Thyroid gland (tissue), 4 donors: ENCODE measurements at regions not wholly inside any gene's neighbourhood (a gene's known extent, or its start where the extent isn't known, plus 50 kb on each side); places are given as distances from the start of the nearest gene placed in this dataset.

Experiments used
- DNase-seq, 2 donors: peaks; one replicate each; pipeline ENCODE4 v3.0.0-alpha.2; 2019
- H3K27ac ChIP-seq, 3 donors: fragments of 200-600 bp; sonication (generic); 1 replicate in 2 of 3; 2 replicates in 1 of 3; pipeline ENCODE4 v1.5.1; 2016 to 2019; ENCODE audit warnings: mild to moderate bottlenecking in 1 of 3, moderate library complexity in 1 of 3
- H3K27me3 ChIP-seq: fragments of 200-600 bp; sonication (generic); one replicate; pipeline ENCODE4 v1.5.1; 2019
- H3K36me3 ChIP-seq, 2 donors: fragments of 200-600 bp; sonication (generic); one replicate each; pipeline ENCODE4 v1.5.1; 2016 to 2019
- H3K4me1 ChIP-seq, 2 donors: fragments of 200-600 bp; sonication (generic); one replicate each; pipeline ENCODE4 v1.5.1; 2017 to 2019
- H3K4me3 ChIP-seq, 3 donors: fragments of 200-600 bp; sonication (generic); replicated peaks in 1 of 3; 1 replicate in 2 of 3; 2 replicates in 1 of 3; pipeline ENCODE4 v1.5.1; 2016; ENCODE audit warnings: mild to moderate bottlenecking in 1 of 3
- H3K9me3 ChIP-seq: fragments of 200-600 bp; sonication (generic); one replicate; pipeline ENCODE4 v1.5.1; 2017
- CTCF ChIP-seq, 6 experiments: fragments of 200-600 bp in 3 of 6; fragments of 450-650 bp in 3 of 6; sonication (generic) in 3 of 6; IDR thresholded peaks; one replicate each; pipeline ENCODE4 v1.5.1; 2016 to 2019; ENCODE audit warnings: antibody characterized with exemption in 6 of 6, mild to moderate bottlenecking in 2 of 6, inconsistent platforms in 1 of 6, moderate library complexity in 1 of 6
- POLR2A ChIP-seq, 2 donors: fragments of 450-650 bp; IDR thresholded peaks; one replicate each; pipeline ENCODE4 v1.6.1; 2017; ENCODE audit warnings: antibody characterized with exemption in 2 of 2, mild to moderate bottlenecking in 2 of 2, moderate library complexity in 1 of 2
- WGBS, 2 donors: methylation state at CpG; one replicate each; pipeline ENCODE4 v1.1.5; 2017; 5-methylcytosine and 5-hydroxymethylcytosine counted together
- intact Hi-C: fragments of 100-400 bp; cut with DNase I; formaldehyde crosslinking; loops from one replicate; pipeline ENCODE4 v1.15.1; 2023

GRCh38 chr1:119275145-119276134 is 93.1 kb upstream of the HAO2 start:
- Histone ChIP-seq H3K9me3 (no peaks in the 10 kb centered on the region), H3K4me3 (no peak overlapping the region), H3K36me3 (no peaks in the 10 kb centered on the region), H3K27ac (no peak overlapping the region), H3K4me1 (no peaks in the 10 kb centered on the region), H3K27me3 (no peaks in the 10 kb centered on the region)
- WGBS, 2 donors, result 48 to 51% methylated on average over 6 of the region's 6 CpGs
- TF ChIP-seq POLR2A (IDR thresholded peaks at IDR 0.05) (no peak), CTCF (IDR thresholded peaks at IDR 0.05) (peak; percentile 58 to 79 (median 62))
- peak; percentile 34 to 48 for DNase-seq
- intact Hi-C loops, result no loop called here

- Histone ChIP-seq H3K27ac (no peak overlapping the region), H3K36me3 (no peaks in the 10 kb centered on the region), H3K4me1 (no peaks in the 10 kb centered on the region), H3K9me3 (no peaks in the 10 kb centered on the region), H3K27me3 (no peaks in the 10 kb centered on the region), H3K4me3 (no peak overlapping the region)
- TF ChIP-seq POLR2A (IDR thresholded peaks at IDR 0.05) (no peak), CTCF (IDR thresholded peaks at IDR 0.05) (no peak)
- 96 to 100% methylated on average over 1 of the region's 1 CpG for WGBS, 2 donors
- intact Hi-C loops, result no loop called here
- DNase-seq, result no peak
Observed at GRCh38 chr1:119276558-119276957, 92.0 kb upstream of the HAO2 start.

- DNase-seq, result no peak
- 73 to 82% methylated on average over 8 of the region's 8 CpGs for WGBS, 2 donors
- Histone ChIP-seq H3K4me1 (no peaks in the 10 kb centered on the region), H3K36me3 (no peaks in the 10 kb centered on the region), H3K27me3 (no peaks in the 10 kb centered on the region), H3K9me3 (no peaks in the 10 kb centered on the region), H3K4me3 (no peak overlapping the region), H3K27ac (no peak overlapping the region)
- TF ChIP-seq POLR2A (IDR thresholded peaks at IDR 0.05), result no peak
- no peak for TF ChIP-seq CTCF (IDR thresholded peaks at IDR 0.05)
- intact Hi-C loops, result no loop called here
Observed at GRCh38 chr1:119279456-119280381, 88.9 kb upstream of the HAO2 start.

- no peaks in the 10 kb centered on the region for H3K4me1 ChIP-seq
- DNase-seq, result no peak
- intact Hi-C loops, result loop anchor here (5.0 kb wide), 1 partner anchor 82 kb away; the partner anchor contains the start of gene HAO2
- TF ChIP-seq POLR2A (IDR thresholded peaks at IDR 0.05) (no peak), CTCF (IDR thresholded peaks at IDR 0.05) (no peak)
- H3K27me3 ChIP-seq, result no peaks in the 10 kb centered on the region
- no peaks in the 10 kb centered on the region for H3K9me3 ChIP-seq
- no peak overlapping the region for H3K27ac ChIP-seq
- 54 to 60% methylated on average over 2 of the region's 2 CpGs for WGBS, 2 donors
- no peak overlapping the region for H3K4me3 ChIP-seq
- no peaks in the 10 kb centered on the region for H3K36me3 ChIP-seq
Observed at GRCh38 chr1:119285482-119285881, 83.1 kb upstream of the HAO2 start.
